Urinary bladder (tissue), 3 donors: ENCODE measurements at regions not wholly inside any gene's neighbourhood (a gene's known extent, or its start where the extent isn't known, plus 50 kb on each side); places are given as distances from the start of the nearest gene placed in this dataset.
"Not testable (repeated sequence)": the region's sequence is repeated elsewhere in the genome, so short reads cannot be mapped to it uniquely, and the experiment has no call there.

ENCODE experiments used
- DNase-seq: peaks from one replicate; pipeline ENCODE4 v3.0.0-alpha.2; 2015; ENCODE audit errors: extremely low spot score
- H3K27ac ChIP-seq: one replicate; pipeline ENCODE4 v1.5.1; 2013; ENCODE audit warnings: low read depth, mild to moderate bottlenecking, moderate library complexity
- H3K36me3 ChIP-seq: one replicate; pipeline ENCODE4 v1.6.1; 2013; ENCODE audit warnings: mild to moderate bottlenecking, moderate library complexity; ENCODE audit not compliant: insufficient read depth
- H3K4me1 ChIP-seq: one replicate; pipeline ENCODE4 v1.6.1; 2013; ENCODE audit warnings: mild to moderate bottlenecking, moderate library complexity; ENCODE audit not compliant: insufficient read depth
- H3K4me3 ChIP-seq: one replicate; pipeline ENCODE4 v1.5.1; 2013; ENCODE audit warnings: low read depth, low read length
- whole genome bisulfite sequencing: extraction: QIAGEN DNeasy Blood & Tissue Kit; methylation state at CpG from one replicate; pipeline ENCODE4 v1.1.7; 2013; 5-methylcytosine and 5-hydroxymethylcytosine counted together
- donor health status: healthy with polysubstance abuse.
- donor health status: healthy.

DNA sequence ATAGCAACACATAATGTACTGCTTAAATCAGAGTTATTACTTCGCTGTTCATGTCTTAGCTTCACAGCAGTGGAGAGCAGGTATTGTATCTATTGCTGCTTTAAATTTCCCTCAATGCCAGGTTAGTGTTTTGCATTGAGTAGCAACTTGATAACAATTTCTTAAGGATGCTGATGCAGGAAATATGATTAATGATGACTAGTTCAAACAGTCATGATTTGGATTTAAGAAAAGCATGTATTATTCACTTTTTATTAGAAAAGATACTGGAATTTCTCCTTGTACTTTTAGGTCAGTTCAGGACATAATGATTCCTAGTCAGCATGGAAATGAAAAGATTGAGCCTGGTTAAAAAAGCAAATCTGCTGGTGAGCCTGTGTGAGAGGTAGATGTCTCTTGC is 67.2 kb upstream of the ARHGAP29 start:
- Histone ChIP-seq H3K4me3 (no peak overlapping the region), H3K4me1 (no peaks in the 10 kb centered on the region), H3K27ac (no peak overlapping the region), H3K36me3 (no peaks in the 10 kb centered on the region)
- 94% methylated on average over 1 of the region's 1 CpG for WGBS
- DNase-seq: no peak

DNA sequence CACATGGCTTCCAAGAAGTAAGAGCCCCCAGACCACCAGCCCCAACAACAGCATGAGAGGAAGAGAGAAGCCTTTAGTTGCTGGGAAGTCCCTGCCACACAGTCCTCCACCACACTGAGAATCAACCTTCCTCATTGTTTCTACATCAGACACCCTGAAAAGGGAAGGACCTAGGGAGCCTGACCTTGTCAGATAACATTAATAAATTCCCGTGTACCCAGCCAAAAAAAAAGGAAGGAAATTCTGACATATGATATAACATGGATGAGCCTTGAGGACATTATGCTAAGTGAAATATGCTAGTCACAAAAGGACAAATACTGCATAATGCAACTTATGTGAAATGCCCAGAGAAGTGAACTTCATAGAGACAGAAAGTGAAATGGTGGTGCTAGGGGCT is 65.6 kb upstream of the ARHGAP29 start:
- no peaks in the 10 kb centered on the region for H3K4me1 ChIP-seq
- no peak overlapping the region for H3K4me3 ChIP-seq
- DNase-seq: no peak
- 47% methylated on average over 1 of the region's 1 CpG for WGBS
- H3K36me3 ChIP-seq: no peaks in the 10 kb centered on the region
- no peak overlapping the region for H3K27ac ChIP-seq

DNA sequence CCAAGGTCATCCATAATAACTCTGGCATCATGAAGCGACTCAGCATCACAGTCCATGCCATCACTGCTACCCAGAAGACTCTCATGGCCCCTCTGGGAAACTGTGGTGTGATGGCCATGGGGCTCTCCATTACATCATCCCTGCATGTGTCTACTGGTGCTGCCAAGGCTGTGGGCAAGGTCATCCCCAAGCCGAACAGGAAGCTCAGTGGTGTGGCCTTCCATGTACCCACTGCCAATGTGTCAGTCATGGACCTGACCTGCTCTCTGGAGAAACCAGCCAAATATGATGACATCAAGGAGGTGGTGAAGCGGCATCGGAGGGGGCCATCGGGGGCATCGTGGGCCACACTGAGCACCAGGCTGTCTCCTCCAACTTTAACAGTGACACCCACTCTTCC is 65.1 kb upstream of the ARHGAP29 start:
- WGBS: 95% methylated on average over 6 of the region's 6 CpGs
- Histone ChIP-seq H3K4me3 (no peak overlapping the region), H3K27ac (no peak overlapping the region), H3K4me1 (no peaks in the 10 kb centered on the region), H3K36me3 (no peaks in the 10 kb centered on the region)
- no peak for DNase-seq

GRCh38 chr1:94301186-94301585 is 63.8 kb upstream of the ARHGAP29 start:
- Histone ChIP-seq H3K4me3 (no peak overlapping the region), H3K27ac (no peak overlapping the region), H3K36me3 (no peaks in the 10 kb centered on the region), H3K4me1 (no peaks in the 10 kb centered on the region)
- 89% methylated on average over 5 of the region's 5 CpGs for WGBS
- no peak for DNase-seq

GRCh38 chr1:94300731-94301130 is 63.3 kb upstream of the ARHGAP29 start:
- H3K4me1 ChIP-seq: no peaks in the 10 kb centered on the region
- H3K36me3 ChIP-seq: no peaks in the 10 kb centered on the region
- H3K27ac ChIP-seq: no peak overlapping the region
- WGBS: 90% methylated on average over 2 of the region's 2 CpGs
- DNase-seq: no peak
- no peak overlapping the region for H3K4me3 ChIP-seq

GRCh38 chr1:94299627-94300553 is 62.5 kb upstream of the ARHGAP29 start:
- Histone ChIP-seq H3K36me3 (no peaks in the 10 kb centered on the region), H3K4me1 (no peaks in the 10 kb centered on the region), H3K4me3 (no peak overlapping the region), H3K27ac (peak overlapping the region; percentile 33)
- no peak for DNase-seq
- 61% methylated on average over 6 of the region's 6 CpGs for WGBS

GRCh38 chr1:94298861-94299260 is 61.5 kb upstream of the ARHGAP29 start:
- no peak for DNase-seq
- 12% methylated on average over 2 of the region's 2 CpGs for WGBS

DNA sequence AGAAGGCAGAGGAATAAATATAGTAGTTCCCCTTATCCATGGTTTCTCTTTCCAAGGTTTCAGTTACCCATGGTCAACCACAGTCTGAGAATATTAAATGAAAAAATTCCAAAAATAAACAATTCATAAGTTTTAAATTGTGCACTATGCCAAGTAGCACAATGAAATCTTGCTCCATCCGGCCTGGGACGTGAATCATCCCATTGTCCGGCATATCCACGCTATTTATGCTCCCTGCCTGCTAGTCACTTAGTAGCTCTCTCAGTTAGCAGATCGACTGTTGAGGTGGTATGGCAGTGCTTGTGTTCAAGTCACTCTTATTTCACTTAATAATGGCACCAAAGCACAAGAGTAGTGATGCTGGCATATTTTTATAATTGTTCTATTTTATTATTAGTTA is 58.6 kb upstream of the ARHGAP29 start:
- Histone ChIP-seq H3K27ac (no peak overlapping the region), H3K4me3 (no peak overlapping the region), H3K4me1 (no peaks in the 10 kb centered on the region), H3K36me3 (no peaks in the 10 kb centered on the region)
- no peak for DNase-seq
- WGBS: 64% methylated on average over 5 of the region's 5 CpGs

More at GRCh38 chr1:94298861-94299260, 61.5 kb upstream of the ARHGAP29 start:
- H3K36me3 ChIP-seq: no peaks in the 10 kb centered on the region
- no peak overlapping the region for H3K4me3 ChIP-seq
- no peak overlapping the region for H3K27ac ChIP-seq
- no peaks in the 10 kb centered on the region for H3K4me1 ChIP-seq

DNA sequence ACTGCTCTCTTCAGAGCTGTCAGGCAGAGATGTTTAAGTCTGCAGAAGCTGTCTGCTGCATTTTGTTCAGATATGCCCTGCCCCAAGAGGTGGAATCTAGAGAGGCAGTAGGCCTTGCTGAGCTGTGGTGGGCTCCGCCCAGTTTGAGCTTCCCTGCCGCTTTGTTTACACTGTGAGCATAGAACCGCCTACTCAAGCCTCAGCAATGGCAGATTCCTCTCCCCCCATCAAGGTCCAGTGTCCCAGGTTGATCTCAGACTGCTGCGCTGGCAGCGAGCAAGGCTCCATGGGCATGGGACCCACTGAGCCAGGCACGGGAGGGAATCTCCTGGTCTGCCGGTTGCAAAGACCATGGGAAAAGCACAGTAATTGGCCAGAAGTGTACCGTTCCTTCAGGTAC is 55.6 kb upstream of the ARHGAP29 start:
- not testable (repeated sequence) for H3K27ac ChIP-seq, H3K4me1 ChIP-seq, H3K36me3 ChIP-seq, H3K4me3 ChIP-seq, DNase-seq
- 90% methylated on average over 8 of the region's 8 CpGs for WGBS

DNA sequence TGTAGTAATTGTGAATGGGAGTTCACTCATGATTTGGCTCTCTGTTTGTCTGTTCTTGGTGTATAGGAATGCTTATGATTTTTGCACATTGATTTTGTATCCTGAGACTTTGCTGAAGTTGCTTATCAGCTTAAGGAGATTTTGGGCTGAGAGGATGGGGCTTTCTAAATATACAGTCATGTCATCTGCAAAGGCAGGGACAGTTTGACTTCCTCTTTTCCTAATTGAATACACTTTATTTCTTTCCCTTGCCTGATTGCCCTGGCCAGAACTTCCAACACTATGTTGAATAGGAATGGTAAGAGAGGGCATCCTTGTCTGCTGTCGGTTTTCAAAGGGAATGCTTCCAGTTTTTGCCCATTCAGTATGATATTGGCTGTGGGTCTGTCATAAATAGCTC is 51.9 kb upstream of the ARHGAP29 start:
- H3K36me3 ChIP-seq, H3K4me1 ChIP-seq, H3K4me3 ChIP-seq, DNase-seq, H3K27ac ChIP-seq: not testable (repeated sequence)
- 82% methylated on average over 1 of the region's 1 CpG for WGBS
